Sigmoid colon (tissue), 4 donors: ENCODE measurements at regions not wholly inside any gene's neighbourhood (a gene's known extent, or its start where the extent isn't known, plus 50 kb on each side); places are given as distances from the start of the nearest gene placed in this dataset.

Source experiments
- CTCF ChIP-seq, 4 experiments: fragments of 450-650 bp in 3 of 4; fragments of 200-600 bp in 1 of 4; IDR thresholded peaks; one replicate each; pipeline ENCODE4 v1.5.1; 2016 to 2019; ENCODE audit warnings: antibody characterized with exemption in 4 of 4, mild to moderate bottlenecking in 3 of 4, moderate library complexity in 2 of 4
- POLR2AphosphoS5 ChIP-seq, 4 donors: sonication (generic); formaldehyde crosslinking; IDR thresholded peaks; one replicate each; pipeline ENCODE4 v1.6.1; 2017; ENCODE audit warnings: antibody characterized with exemption in 4 of 4

GRCh38 chr7:83866582-83866981 is 217.6 kb upstream of the SEMA3E start:
- TF ChIP-seq POLR2AphosphoS5 (IDR thresholded peaks at IDR 0.05): no peak
- TF ChIP-seq CTCF (IDR thresholded peaks at IDR 0.05): no peak
